Right forelimb (tissue), 1 donor: ENCODE measurements at regions not wholly inside any gene's neighbourhood (a gene's known extent, or its start where the extent isn't known, plus 50 kb on each side); places are given as distances from the start of the nearest gene placed in this dataset.
"Not testable (repeated sequence)": the region's sequence is repeated elsewhere in the genome, so short reads cannot be mapped to it uniquely, and the experiment has no call there.

Source experiments
- DNase-seq: peaks from one replicate; pipeline ENCODE4 v3.0.0-alpha.2; 2018

GRCh38 chr6:90676516-90677300, 89.8 kb upstream of the MAP3K7 start:
- DNase-seq = no peak

GRCh38 chr6:90675107-90675506, 88.2 kb upstream of the MAP3K7 start:
- DNase-seq = not testable (repeated sequence)

- not testable (repeated sequence) for DNase-seq
Observed at GRCh38 chr6:90674077-90674476, 87.2 kb upstream of the MAP3K7 start.

- no peak for DNase-seq
Observed at GRCh38 chr6:90669846-90670245, 83.0 kb upstream of the MAP3K7 start.

GRCh38 chr6:90669420-90669819, 82.5 kb upstream of the MAP3K7 start:
- DNase-seq = no peak

- DNase-seq = no peak
Observed at GRCh38 chr6:90668141-90668540, 81.3 kb upstream of the MAP3K7 start.

GRCh38 chr6:90663873-90664272, 77.0 kb upstream of the MAP3K7 start:
- no peak for DNase-seq

GRCh38 chr6:90663106-90663505, 76.2 kb upstream of the MAP3K7 start:
- no peak for DNase-seq

GRCh38 chr6:90660931-90661330, 74.1 kb upstream of the MAP3K7 start:
- DNase-seq = no peak

- no peak for DNase-seq
Observed at GRCh38 chr6:90658497-90658896, 71.6 kb upstream of the MAP3K7 start.

- DNase-seq = no peak
Observed at GRCh38 chr6:90656325-90656724, 69.5 kb upstream of the MAP3K7 start.

GRCh38 chr6:90654806-90655205, 67.9 kb upstream of the MAP3K7 start:
- DNase-seq = no peak

GRCh38 chr6:90654166-90654565, 67.3 kb upstream of the MAP3K7 start:
- no peak for DNase-seq

- DNase-seq = no peak
Observed at GRCh38 chr6:90653750-90654149, 66.9 kb upstream of the MAP3K7 start.

- DNase-seq = no peak
Observed at GRCh38 chr6:90650041-90650940, 63.4 kb upstream of the MAP3K7 start.

- no peak for DNase-seq
Observed at GRCh38 chr6:90648873-90649272, 62.0 kb upstream of the MAP3K7 start.

- no peak for DNase-seq
Observed at GRCh38 chr6:90646940-90647339, 60.1 kb upstream of the MAP3K7 start.

- DNase-seq = no peak
Observed at GRCh38 chr6:90645634-90646033, 58.8 kb upstream of the MAP3K7 start.

- DNase-seq = no peak
Observed at GRCh38 chr6:90644492-90644891, 57.6 kb upstream of the MAP3K7 start.

GRCh38 chr6:90643381-90643780, 56.5 kb upstream of the MAP3K7 start:
- no peak for DNase-seq

GRCh38 chr6:90637320-90637719, 50.4 kb upstream of the MAP3K7 start:
- DNase-seq = no peak
